HG02623 (cell line): ENCODE measurements at regions not wholly inside any gene's neighbourhood (a gene's known extent, or its start where the extent isn't known, plus 50 kb on each side); places are given as distances from the start of the nearest gene placed in this dataset.
"Not testable (repeated sequence)": the region's sequence is repeated elsewhere in the genome, so short reads cannot be mapped to it uniquely, and the experiment has no call there.

ENCODE experiments used
- ATAC-seq: cut with Tn5 transposase; IDR thresholded peaks from one replicate; pipeline ENCODE4 v1.9.1; 2021; ENCODE audit warnings: moderate library complexity; ENCODE audit not compliant: unreplicated experiment

DNA sequence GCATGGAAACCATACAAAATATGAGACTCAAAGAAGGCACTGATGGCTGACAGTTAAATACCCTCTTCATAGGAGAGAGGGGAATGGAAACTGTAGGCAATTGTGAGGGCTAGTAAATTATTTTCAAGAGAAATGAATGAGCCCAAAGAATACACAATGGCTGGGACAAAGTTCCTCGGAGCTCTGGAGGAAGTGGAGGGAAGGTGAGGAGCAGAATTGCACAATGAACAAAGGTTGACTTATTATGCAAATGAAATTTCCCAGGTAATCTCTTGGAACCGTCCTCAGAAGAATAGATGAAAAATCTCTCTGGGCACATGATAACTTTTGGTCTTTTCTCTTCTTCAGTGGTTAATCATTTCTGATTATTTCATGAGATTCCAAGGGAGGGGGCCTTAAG lies 202.6 kb upstream of the VCX start:
- ATAC-seq = no peak

DNA sequence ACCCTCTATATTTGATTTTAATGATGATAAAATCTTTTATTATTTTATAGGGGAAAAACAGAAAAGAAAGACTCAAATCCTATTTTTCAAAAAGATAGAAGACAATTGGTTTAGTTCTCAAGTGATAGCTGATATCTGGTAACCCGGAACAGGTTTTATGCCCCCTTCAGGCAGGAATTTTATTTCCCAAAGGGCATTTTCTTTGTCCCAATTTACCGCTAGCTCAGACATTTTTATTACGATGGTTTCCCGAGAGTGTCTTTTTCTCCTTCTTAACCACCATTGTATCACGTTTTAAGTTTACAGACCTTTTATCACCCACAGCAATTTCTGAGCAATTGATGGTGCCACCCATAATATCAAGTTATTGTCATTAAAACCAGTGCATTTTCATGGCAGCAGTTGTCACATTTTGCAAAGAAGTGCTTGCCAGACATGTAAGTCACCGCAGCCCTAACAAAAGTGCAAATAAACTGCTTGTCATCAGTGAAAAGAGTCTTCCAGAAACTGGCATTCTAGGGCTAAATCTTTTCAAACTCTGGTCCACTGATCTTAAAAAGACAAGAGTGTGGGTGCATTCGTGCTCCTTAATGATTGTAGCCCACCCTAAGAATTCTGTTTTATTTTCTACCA lies 204.8 kb upstream of the VCX start:
- ATAC-seq = no peak

DNA sequence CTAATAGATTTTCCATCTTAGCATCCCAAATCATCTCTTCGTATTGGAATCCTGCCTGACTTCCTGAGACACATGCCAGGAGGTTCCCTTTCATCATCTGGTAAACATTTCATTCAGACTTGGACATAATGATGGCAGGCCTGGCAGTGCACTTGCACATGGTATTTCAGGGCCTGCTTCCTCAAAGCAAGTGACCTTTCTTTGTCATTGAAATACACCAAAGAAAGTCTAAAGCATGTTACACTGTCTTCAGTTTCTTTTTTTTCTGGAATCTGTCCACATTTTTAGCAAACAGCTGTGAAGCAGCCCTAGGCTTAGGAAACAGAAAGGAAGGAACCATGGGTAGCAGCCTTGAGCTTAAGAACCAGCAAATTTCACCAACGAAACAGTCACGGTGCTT lies 205.9 kb upstream of the VCX start:
- no peak for ATAC-seq

DNA sequence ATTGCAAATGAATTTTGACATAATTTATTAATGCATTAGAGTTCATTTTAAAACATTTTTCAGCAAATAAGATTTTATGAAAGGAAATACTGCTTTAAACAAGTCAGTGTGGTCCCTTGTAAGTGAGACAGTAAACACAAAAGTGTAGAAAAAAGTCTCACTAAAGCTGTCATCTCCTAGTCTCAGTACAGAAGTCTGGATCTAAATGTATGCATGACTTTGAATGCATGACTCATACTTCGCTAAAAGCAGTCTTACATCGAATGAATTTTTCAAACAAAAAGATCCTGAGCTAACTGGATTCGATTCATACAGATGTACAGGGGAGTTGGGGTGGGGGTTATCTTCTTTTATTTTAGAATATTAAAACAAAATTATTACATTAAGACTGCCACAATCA lies 207.4 kb upstream of the VCX start:
- ATAC-seq = no peak

DNA sequence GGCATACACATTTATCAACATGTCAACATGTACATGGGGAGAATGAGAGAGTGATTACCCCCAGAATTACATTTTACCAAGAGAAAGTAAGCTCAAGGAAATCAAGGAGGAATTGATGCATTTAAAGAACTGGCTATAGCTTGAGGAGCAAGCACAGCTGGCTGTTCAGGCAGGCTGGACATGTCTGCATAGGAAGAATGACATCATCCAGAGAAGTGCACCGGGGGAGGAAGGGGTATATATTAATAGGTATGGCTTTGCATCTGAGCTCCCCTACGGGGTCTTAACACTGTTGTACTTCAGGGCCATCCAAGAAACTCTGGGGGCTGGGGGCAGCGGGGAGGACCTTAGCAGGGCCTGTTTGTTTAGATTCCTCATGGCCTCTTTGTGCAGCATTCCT lies 222.4 kb upstream of the VCX start:
- ATAC-seq = no peak

DNA sequence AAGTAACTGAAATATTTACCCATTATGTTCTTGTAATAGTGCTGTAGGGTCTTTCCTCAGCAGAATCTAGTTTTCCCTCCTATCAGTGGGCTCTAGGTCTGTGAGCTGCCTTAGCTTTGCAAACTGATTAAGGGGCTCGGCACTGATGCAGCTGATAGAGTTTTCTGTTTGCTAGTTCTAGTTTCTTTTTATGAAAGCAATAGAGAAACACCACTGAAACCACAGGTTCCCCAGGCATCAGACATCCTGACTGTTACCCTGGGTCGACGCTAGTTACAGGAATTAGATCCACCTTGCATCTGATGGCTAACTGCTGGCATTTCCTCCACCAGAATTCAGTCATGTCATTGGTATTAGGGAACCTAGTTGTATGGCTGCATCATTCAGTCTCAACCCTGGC lies 225.0 kb upstream of the VCX start:
- ATAC-seq = no peak

DNA sequence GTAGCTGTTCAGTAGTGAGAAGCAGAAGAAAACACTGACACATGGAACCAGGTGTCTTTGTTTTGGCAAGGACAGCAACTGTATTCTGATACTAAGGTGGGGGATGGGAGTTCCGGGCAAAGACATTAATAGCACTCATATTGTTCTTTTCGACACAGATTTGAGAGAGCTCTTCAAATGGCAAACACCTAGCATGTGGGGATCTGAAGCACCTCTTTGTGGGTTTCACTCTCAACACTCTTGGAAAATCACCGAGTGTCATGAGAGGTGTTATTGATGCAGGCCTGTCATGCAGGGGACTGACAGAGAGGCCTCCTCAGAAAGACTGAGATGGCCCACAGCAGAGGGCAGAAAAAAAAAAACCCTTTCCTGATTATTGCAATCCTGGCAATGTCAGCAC lies 228.4 kb upstream of the VCX start:
- ATAC-seq = no peak

DNA sequence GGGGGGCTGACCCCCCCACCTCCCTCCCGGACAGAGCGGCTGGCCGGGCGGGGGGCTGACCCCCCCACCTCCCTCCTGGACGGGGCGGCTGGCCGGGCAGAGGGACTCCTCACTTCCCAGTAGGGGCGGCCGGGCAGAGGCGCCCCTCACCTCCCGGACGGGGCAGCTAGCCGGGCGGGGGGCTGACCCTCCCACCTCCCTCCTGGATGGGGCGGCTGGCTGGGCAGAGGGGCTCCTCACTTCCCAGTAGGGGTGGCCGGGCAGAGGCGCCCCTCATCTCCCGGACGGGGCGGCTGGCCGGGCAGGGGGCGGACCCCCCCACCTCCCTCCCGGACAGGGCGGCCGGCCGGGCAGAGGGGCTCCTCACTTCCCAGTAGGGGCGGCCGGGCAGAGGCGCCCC lies 234.3 kb upstream of the VCX start:
- not testable (repeated sequence) for ATAC-seq

DNA sequence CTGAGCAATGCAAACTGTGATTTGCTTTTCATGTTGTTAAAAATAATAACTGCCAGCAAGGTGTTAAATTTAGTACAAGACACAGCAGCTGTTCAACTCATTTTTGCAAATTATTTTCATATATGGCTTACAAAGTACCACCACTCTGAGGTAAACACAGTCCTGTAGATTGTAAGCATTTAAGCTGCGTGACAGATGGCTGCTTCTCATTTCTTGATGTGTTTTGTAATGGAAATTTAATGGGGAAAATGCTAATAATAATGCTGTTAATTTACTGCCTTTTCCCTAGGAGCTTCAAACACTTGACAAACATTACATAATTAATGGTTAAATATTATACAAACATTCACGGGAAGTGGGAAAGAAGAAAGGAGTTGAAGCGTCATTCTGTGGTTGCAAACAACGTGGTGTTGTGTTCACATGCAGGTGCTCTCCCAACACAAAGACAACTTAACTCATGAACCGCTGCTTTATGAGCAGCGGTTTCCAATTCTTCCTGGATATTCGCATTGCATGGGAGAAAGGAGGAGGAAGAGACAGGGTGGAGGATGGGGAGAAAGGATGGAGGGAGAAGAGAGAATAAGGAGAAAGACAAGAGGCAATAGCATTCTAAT lies 236.8 kb upstream of the VCX start:
- no peak for ATAC-seq

DNA sequence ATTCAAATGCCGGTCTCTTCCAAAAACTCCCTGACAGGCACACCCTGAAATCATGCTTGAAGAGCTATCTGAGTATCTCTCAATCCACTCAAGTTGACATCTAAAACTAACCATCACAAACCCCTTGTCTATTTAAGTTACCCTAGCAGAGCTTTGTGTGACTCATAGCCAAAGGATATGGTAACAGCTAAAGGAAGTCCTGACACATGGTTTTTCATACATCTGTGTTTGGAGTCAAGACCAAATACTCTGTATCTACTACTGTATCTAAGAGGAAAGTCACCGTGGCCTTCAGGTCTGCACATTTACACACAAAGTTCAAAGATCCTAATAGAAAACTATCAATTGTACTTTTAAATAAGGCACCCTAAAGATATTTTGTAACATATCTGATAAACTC lies 239.6 kb upstream of the VCX start:
- no peak for ATAC-seq

DNA sequence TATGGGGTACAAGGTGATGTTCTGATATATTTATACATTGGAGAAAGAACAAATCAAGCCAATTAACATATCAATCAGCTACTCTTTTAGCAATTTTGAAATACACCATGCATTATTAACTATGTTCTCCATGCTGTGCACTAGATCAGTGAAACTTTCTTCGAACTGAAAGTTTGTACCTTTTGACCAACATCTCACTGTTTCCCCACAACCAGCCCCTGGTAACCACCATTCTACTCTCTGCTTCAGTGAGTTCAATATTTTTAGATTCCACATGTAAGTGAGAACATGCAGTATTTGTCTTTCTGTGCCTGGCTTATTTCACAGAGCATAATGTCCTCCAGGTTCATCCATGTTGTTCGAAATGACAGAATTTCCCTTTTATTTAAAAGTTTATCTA lies 246.1 kb upstream of the VCX start:
- ATAC-seq = no peak

DNA sequence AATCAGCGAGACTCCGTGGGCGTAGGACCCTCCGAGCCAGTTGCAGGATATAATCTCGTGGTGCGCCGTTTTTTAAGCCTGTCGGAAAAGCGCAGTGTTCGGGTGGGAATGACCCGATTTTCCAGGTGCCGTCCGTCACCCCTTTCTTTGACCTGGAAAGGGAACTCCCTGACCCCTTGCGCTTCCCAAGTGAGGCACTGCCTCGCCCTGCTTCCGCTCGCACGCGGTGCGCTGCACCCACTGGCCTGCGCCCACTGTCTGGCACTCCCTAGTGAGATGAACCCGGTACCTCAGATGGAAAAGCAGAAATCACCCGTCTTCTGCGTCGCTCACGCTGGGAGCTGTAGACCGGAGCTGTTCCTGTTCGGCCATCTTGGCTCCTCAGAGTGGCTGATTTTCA lies 249.6 kb upstream of the VCX start:
- ATAC-seq = not testable (repeated sequence)

DNA sequence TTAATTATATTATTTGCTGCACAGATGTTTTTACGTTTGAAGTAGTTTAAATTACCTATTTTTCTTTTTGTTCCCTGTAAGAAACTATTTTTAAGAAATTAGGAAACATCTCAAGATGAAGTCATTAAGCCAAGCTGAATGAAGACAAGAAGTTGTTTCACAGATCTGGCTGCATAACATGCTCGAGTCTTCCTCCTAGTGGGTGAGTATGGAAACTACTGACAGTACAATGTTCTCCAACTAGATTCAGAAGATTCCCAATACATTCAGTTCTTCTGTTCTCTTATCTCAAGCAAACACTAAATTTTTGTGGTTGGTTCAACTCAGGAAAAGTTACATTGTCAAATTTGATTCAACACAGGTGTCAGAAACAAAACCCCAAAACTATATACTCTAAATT lies 256.8 kb upstream of the VCX start:
- ATAC-seq = no peak

DNA sequence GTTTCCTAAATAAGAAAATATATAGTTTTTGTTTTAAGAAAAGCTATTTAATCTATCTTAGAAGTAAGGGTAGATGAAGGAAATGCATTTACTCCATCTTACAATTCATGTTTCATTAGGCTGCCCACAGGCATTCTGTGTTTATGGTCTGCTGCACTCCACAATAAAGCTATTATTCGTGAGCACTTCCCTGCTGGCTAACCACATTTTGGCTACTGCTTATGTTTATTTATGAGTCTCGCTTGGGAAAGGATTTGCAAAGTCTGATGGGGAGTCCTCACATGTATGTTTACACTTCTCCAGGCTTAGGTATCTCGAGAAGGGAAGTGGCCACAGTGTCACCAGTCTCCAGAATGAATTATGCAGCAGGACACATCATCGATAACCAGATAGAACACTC lies 260.8 kb upstream of the VCX start:
- ATAC-seq = no peak

DNA sequence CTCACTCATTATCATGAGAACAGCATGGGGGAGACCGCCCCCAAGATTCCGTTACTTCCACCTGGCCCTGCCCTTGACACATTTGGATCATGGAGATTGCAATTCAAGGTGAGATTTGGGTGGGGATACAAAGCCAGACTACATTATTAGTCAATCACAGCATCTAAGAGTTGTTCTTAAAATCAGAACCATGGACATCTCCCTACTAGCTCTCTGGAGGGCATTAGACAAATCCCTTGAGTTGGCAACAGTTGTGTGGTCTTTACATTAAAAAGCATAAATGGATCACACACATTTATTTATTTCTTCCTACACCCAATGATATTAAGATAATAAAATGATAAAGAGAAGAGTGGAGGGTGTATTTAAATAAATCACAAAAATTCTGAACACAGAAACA lies 262.8 kb upstream of the VCX start:
- no peak for ATAC-seq

DNA sequence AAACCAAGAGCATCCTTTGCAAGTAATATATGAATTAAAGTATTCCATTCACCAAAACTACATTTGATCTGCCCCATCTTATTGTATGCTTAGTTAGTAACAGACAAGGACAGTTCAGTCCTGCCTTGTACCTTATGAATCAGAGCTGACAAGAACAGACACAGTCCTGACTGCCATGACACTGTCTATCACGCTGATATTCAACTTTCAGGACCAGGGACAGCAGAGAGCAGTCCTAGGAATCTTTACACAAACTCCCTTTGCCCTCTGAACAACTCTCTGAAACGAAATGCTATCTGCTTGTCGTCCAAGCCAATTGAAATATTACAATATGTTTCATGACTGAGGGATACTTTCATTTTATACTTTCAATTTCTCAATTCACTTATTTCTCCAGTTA lies 268.6 kb upstream of the VCX start:
- no peak for ATAC-seq

DNA sequence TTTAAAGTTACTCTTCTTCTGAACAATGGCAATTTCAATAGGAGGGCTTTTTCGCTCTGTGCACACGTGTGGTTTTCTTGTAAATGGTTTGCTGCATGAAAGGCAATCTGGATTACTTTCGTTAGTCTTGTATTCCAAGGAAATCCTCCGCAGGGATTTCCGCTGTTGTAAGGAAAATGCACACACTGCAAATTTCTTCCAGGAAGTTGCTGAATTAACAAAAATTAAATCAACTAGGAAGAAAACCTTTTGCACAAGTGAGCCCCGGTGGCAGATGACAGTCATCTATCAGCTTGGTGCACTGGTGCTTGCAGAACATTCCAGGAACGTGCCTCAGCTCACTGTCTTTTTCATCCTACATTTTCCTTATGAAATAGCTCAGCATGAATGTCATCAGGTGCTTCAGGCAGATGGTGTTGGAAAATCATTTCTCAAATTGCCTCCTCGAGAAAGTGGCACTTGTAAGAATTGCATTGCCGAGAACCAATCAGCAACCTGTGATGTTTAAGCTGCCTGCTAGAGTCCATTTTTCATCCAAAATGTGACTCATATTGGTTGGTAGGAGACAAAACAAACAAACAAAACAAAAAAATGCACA lies 272.4 kb upstream of the VCX start:
- no peak for ATAC-seq

DNA sequence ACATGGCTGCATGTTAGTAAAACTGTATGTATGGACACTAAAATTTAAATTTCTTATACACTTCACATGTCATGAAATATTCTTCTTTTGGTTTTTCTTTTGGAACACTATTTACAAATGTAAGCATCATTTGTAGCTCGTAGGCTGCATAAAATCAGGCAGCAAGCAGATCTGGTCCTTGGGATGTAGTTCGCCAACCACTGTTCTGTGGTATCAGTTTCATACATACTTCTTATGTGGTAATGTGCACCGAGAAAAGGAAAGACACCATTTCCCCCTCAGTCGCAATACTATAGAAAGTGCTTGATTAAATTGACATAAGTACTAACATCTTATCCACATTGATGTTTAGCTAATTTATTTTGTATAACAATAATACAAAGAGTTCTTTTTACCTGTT lies 274.4 kb upstream of the VCX start:
- no peak for ATAC-seq

DNA sequence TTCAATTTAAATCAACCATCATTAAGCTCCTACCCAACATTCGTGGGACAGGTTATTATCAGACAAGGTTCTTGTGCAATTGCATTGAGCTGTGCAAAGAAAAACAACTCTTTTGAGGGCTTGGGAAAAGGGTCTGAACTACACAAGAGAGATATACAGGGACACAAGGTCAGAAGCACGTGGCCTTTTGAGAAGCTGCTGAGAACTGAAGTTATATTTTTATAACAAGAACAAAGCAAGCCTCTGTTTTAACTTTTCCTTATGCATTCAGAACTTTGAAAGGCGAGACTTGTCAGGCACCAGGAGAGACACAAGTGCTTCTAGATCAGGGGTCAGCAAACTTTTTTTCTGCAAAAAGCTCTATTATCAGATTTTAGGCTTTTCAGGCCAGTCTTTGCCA lies 274.8 kb upstream of the VCX start:
- no peak for ATAC-seq

DNA sequence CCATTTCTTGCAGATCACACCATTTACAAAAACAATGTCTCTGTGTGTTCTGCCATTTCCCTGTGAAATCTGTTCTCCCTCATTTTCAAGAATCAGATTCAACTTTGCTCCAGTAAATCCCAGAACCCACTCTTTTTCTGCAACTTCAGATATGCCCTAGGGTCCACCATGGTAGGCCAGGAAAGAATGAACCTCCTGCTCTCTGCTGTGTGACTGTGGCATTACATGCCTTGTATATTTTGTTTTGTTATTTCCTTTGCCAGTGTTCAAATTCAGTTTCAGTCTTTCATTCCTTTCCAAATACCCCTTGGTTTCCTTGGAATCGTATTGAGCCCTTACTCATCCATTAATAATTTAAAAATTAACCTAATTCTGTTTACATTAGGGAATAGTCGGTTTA lies 290.2 kb upstream of the VCX start:
- ATAC-seq = no peak

DNA sequence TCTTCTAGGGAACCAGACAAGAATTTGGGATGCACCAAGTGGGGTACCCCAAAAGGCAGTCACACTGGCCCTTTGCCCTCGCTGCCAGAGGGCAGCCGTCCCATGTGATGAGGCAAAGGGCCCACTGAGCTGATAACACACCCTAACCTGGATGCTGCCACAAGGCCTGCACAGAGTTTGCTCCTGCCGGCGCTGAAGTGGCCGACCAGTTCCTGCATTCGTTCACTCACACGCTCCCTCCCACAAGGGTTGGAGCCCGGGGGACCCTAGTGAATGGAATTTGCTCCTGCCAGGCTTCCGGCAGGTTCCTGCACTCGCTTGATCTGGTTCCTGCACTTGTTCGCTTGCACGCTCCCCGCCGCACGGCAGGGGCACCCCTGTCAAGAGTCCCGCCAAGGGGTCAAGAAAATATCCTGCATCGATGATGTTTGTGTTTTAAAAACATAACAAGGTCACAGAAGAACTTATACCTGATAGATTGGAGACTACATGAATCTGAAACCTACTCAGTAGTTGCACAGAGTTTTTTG lies 296.4 kb upstream of the VCX start:
- ATAC-seq = no peak

DNA sequence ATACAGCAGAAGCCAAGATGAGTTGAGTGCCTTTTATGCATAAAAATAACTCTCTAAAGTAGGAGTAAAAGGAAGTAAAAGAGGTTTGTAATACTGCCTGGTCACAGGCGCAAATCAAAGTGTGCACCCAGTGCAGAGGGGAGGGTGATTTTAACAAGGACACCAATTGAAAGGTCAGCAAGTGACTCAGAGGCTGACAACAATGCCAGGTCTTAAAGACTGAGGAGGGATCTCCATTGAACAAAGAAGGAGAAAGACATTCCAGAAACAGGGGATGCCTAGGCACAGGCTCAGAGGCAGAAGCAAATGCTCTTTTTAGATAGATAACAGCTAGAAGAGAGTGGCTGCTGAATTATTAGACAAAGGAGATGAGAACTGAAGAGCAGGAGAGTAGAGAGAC lies 297.4 kb upstream of the VCX start:
- ATAC-seq = no peak
